Osteoblast (primary cell): ENCODE measurements at regions not wholly inside any gene's neighbourhood (a gene's known extent, or its start where the extent isn't known, plus 50 kb on each side); places are given as distances from the start of the nearest gene placed in this dataset.

ENCODE experiments used
- DNase-seq: peaks from one replicate; pipeline ENCODE4 v3.0.0; 2011; ENCODE audit warnings: low spot score, mixed read lengths; ENCODE audit not compliant: insufficient read length; ENCODE audit errors: missing footprints
- H2AFZ ChIP-seq: 2 replicates; pipeline ENCODE4 v1.6.0; 2011; ENCODE audit warnings: mild to moderate bottlenecking, low read length
- H3K27ac ChIP-seq: 2 replicates; pipeline ENCODE4 v1.5.1; 2011; ENCODE audit warnings: mild to moderate bottlenecking, low read depth, low read length, moderate library complexity
- H3K27me3 ChIP-seq: 2 replicates; pipeline ENCODE4 v1.6.0; 2012; ENCODE audit warnings: mild to moderate bottlenecking, control low read depth, inconsistent platforms, low read length, moderate library complexity; ENCODE audit not compliant: insufficient read depth
- H3K36me3 ChIP-seq: 2 replicates; pipeline ENCODE4 v1.5.1; 2011; ENCODE audit warnings: mild to moderate bottlenecking, low read length, control low read depth, moderate library complexity; ENCODE audit not compliant: insufficient read depth
- H3K4me1 ChIP-seq: 2 replicates; pipeline ENCODE4 v1.5.1; 2011; ENCODE audit warnings: mild to moderate bottlenecking, low read length, control low read depth, moderate library complexity; ENCODE audit not compliant: insufficient read depth
- H3K4me2 ChIP-seq: 2 replicates; pipeline ENCODE4 v1.6.0; 2011; ENCODE audit warnings: mild to moderate bottlenecking, low read length; ENCODE audit not compliant: insufficient read depth
- H3K4me3 ChIP-seq: fragments of 200-600 bp; sonication (generic); 3 replicates; pipeline ENCODE4 v1.5.1; 2012; ENCODE audit warnings: mild to moderate bottlenecking, low read length, inconsistent platforms; ENCODE audit not compliant: insufficient read depth
- H3K79me2 ChIP-seq: 2 replicates; pipeline ENCODE4 v1.6.0; 2012; ENCODE audit warnings: mild to moderate bottlenecking, low read length, control low read depth, inconsistent platforms; ENCODE audit not compliant: insufficient read depth
- H3K9me3 ChIP-seq: 2 replicates; pipeline ENCODE4 v1.5.1; 2011; ENCODE audit warnings: low read depth, low read length, control low read depth
- H4K20me1 ChIP-seq: 2 replicates; pipeline ENCODE4 v1.6.0; 2012; ENCODE audit warnings: mild to moderate bottlenecking, low read length, control low read depth; ENCODE audit not compliant: insufficient read depth
- CTCF ChIP-seq: IDR thresholded peaks from 2 replicates; pipeline ENCODE4 v1.5.1; 2011; ENCODE audit warnings: mild to moderate bottlenecking, low read depth, low read length, moderate library complexity; ENCODE audit errors: extremely low read depth

- no peaks in the 10 kb centered on the region for H3K79me2 ChIP-seq
- H3K9me3 ChIP-seq, result peaks cover 4% of the 10 kb centered on the region
- H3K36me3 ChIP-seq, result no peaks in the 10 kb centered on the region
- no peak overlapping the region for H2AFZ ChIP-seq
- TF ChIP-seq CTCF, result no peak
- H3K27me3 ChIP-seq, result no peaks in the 10 kb centered on the region
- H3K4me1 ChIP-seq, result no peaks in the 10 kb centered on the region
- H4K20me1 ChIP-seq, result no peaks in the 10 kb centered on the region
- DNase-seq, result no peak
- H3K4me2 ChIP-seq, result no peak overlapping the region
- H3K27ac ChIP-seq, result no peak overlapping the region
- H3K4me3 ChIP-seq, result no peak overlapping the region
Measured at GRCh38 chr13:96904232-96904631, 90.0 kb downstream of the OXGR1 start.

GRCh38 chr13:96903085-96903484 is 91.2 kb downstream of the OXGR1 start:
- H3K36me3 ChIP-seq, result no peaks in the 10 kb centered on the region
- no peaks in the 10 kb centered on the region for H4K20me1 ChIP-seq
- no peaks in the 10 kb centered on the region for H3K27me3 ChIP-seq
- H2AFZ ChIP-seq, result no peak overlapping the region
- peaks cover 2% of the 10 kb centered on the region for H3K9me3 ChIP-seq
- no peak overlapping the region for H3K27ac ChIP-seq
- no peak for TF ChIP-seq CTCF
- H3K79me2 ChIP-seq, result no peaks in the 10 kb centered on the region
- H3K4me1 ChIP-seq, result no peaks in the 10 kb centered on the region
- H3K4me3 ChIP-seq, result no peak overlapping the region
- no peak overlapping the region for H3K4me2 ChIP-seq
- no peak for DNase-seq

GRCh38 chr13:96900986-96901385 is 93.3 kb downstream of the OXGR1 start:
- H3K4me3 ChIP-seq, result no peak overlapping the region
- no peak for TF ChIP-seq CTCF
- no peaks in the 10 kb centered on the region for H3K27me3 ChIP-seq
- peaks cover 2% of the 10 kb centered on the region for H3K9me3 ChIP-seq
- H3K36me3 ChIP-seq, result no peaks in the 10 kb centered on the region
- no peaks in the 10 kb centered on the region for H3K4me1 ChIP-seq
- H3K79me2 ChIP-seq, result no peaks in the 10 kb centered on the region
- no peaks in the 10 kb centered on the region for H4K20me1 ChIP-seq
- no peak overlapping the region for H3K27ac ChIP-seq
- H3K4me2 ChIP-seq, result no peak overlapping the region
- H2AFZ ChIP-seq, result no peak overlapping the region
- no peak for DNase-seq

- no peak for DNase-seq
- no peaks in the 10 kb centered on the region for H3K36me3 ChIP-seq
- no peak for TF ChIP-seq CTCF
- no peak overlapping the region for H2AFZ ChIP-seq
- H3K4me1 ChIP-seq, result no peaks in the 10 kb centered on the region
- peaks cover 2% of the 10 kb centered on the region for H3K9me3 ChIP-seq
- H3K79me2 ChIP-seq, result no peaks in the 10 kb centered on the region
- no peak overlapping the region for H3K4me3 ChIP-seq
- H3K4me2 ChIP-seq, result no peak overlapping the region
- H3K27ac ChIP-seq, result no peak overlapping the region
- no peaks in the 10 kb centered on the region for H3K27me3 ChIP-seq
- no peaks in the 10 kb centered on the region for H4K20me1 ChIP-seq
Measured at GRCh38 chr13:96899946-96900345, 94.3 kb downstream of the OXGR1 start.
